ENCODE measurements at regions not wholly inside any gene's neighbourhood (a gene's known extent, or its start where the extent isn't known, plus 50 kb on each side); places are given as distances from the start of the nearest gene placed in this dataset.

- intact Hi-C loops (cut with micrococcal nuclease; ENCODE audit: unreplicated experiment) = no loop called here
- no peaks in the 10 kb centered on the region for H3K79me2 ChIP-seq (ENCODE audit: low read depth)
- no peak for DNase-seq
- H3K4me2 ChIP-seq = no peak overlapping the region
- H4K20me1 ChIP-seq (ENCODE audit: insufficient read depth) = no peaks in the 10 kb centered on the region
- ChIA-PET CTCF (no interaction called here), POLR2A (ENCODE audit: unreplicated experiment) (no interaction called here)
- H3K4me1 ChIP-seq (replicated peaks; ENCODE audit: insufficient read depth) = no peaks in the 10 kb centered on the region; the same call in 1 of the 2 replicates
- no peaks in the 10 kb centered on the region for H3F3A ChIP-seq (ENCODE audit: insufficient read depth, low read depth)
- TF ChIP-seq CTCF (conservative IDR thresholded peaks at IDR 0.05) = no peak
- no peak overlapping the region for H2AFZ ChIP-seq
- no peaks in the 10 kb centered on the region for H3K27me3 ChIP-seq (ENCODE audit: insufficient read depth, low read depth)
- H3K4me3 ChIP-seq = no peak overlapping the region
- no peaks in the 10 kb centered on the region for H3K9me2 ChIP-seq (ENCODE audit: insufficient read depth)
- H3K36me3 ChIP-seq (ENCODE audit: low read depth) = no peaks in the 10 kb centered on the region
- BruUV-seq (replicated peaks) = no TSS peak
- no peak overlapping the region for H3K27ac ChIP-seq
- no peaks in the 10 kb centered on the region for H3K9me3 ChIP-seq (ENCODE audit: insufficient read depth, low read depth)
Measured at GRCh38 chr4:26148927-26149326, 171.9 kb upstream of the RBPJ start.

- no peaks in the 10 kb centered on the region for H3K9me3 ChIP-seq (ENCODE audit: insufficient read depth, low read depth)
- no TSS peak for BruUV-seq (replicated peaks)
- DNase-seq = no peak
- no peaks in the 10 kb centered on the region for H3F3A ChIP-seq (ENCODE audit: insufficient read depth, low read depth)
- no peaks in the 10 kb centered on the region for H3K4me1 ChIP-seq (replicated peaks; ENCODE audit: insufficient read depth)
- TF ChIP-seq EZH2 (IDR thresholded peaks at IDR 0.05; ENCODE audit: low read depth) (no peak), CTCF (conservative IDR thresholded peaks at IDR 0.05) (no peak)
- H3K79me2 ChIP-seq (ENCODE audit: low read depth) = no peaks in the 10 kb centered on the region
- intact Hi-C loops (cut with micrococcal nuclease; ENCODE audit: unreplicated experiment) = no loop called here
- no peaks in the 10 kb centered on the region for H4K20me1 ChIP-seq (ENCODE audit: insufficient read depth)
- H3K36me3 ChIP-seq (ENCODE audit: low read depth) = no peaks in the 10 kb centered on the region
- ChIA-PET CTCF (no interaction called here), POLR2A (ENCODE audit: unreplicated experiment) (no interaction called here)
- no peak overlapping the region for H3K4me3 ChIP-seq
- H3K27me3 ChIP-seq (ENCODE audit: insufficient read depth, low read depth) = no peaks in the 10 kb centered on the region
- no peak overlapping the region for H2AFZ ChIP-seq
- H3K9me2 ChIP-seq (ENCODE audit: insufficient read depth) = no peaks in the 10 kb centered on the region
- H3K27ac ChIP-seq = no peak overlapping the region
- H3K4me2 ChIP-seq = no peak overlapping the region
Measured at GRCh38 chr4:26150948-26151347, 169.9 kb upstream of the RBPJ start.

GRCh38 chr4:26151615-26152014, 169.2 kb upstream of the RBPJ start:
- H3K36me3 ChIP-seq (ENCODE audit: low read depth) = no peaks in the 10 kb centered on the region
- no peaks in the 10 kb centered on the region for H3K9me2 ChIP-seq (ENCODE audit: insufficient read depth)
- H4K20me1 ChIP-seq (ENCODE audit: insufficient read depth) = no peaks in the 10 kb centered on the region
- intact Hi-C loops (cut with micrococcal nuclease; ENCODE audit: unreplicated experiment) = no loop called here
- no peak overlapping the region for H2AFZ ChIP-seq
- no peak overlapping the region for H3K4me2 ChIP-seq
- H3K9me3 ChIP-seq (ENCODE audit: insufficient read depth, low read depth) = no peaks in the 10 kb centered on the region
- H3K27me3 ChIP-seq (ENCODE audit: insufficient read depth, low read depth) = no peaks in the 10 kb centered on the region
- no peak for DNase-seq
- no peak for TF ChIP-seq CTCF (conservative IDR thresholded peaks at IDR 0.05)
- no peak for TF ChIP-seq EZH2 (IDR thresholded peaks at IDR 0.05; ENCODE audit: low read depth)
- no peak overlapping the region for H3K27ac ChIP-seq
- H3F3A ChIP-seq (ENCODE audit: insufficient read depth, low read depth) = no peaks in the 10 kb centered on the region
- POLR2A ChIA-PET (ENCODE audit: unreplicated experiment) = no interaction called here
- BruUV-seq (replicated peaks) = no TSS peak
- CTCF ChIA-PET = no interaction called here
- H3K79me2 ChIP-seq (ENCODE audit: low read depth) = no peaks in the 10 kb centered on the region
- H3K4me3 ChIP-seq = no peak overlapping the region
- no peaks in the 10 kb centered on the region for H3K4me1 ChIP-seq (replicated peaks; ENCODE audit: insufficient read depth)

Data from PC-9 (cell line).